ENCODE measurements at regions not wholly inside any gene's neighbourhood (a gene's known extent, or its start where the extent isn't known, plus 50 kb on each side); places are given as distances from the start of the nearest gene placed in this dataset.

- peak; percentile 75 for DNase-seq (ENCODE audit: low spot score)
- peaks cover 22% of the 10 kb centered on the region for H3K27me3 ChIP-seq (ENCODE audit: insufficient read depth)
- H3K4me1 Mint-ChIP-seq: peaks cover 48% of the 10 kb centered on the region
Measured at GRCh38 chr13:112204346-112205327, 137.7 kb downstream of the SOX1 start.

More at GRCh38 chr13:112204346-112205327, 137.7 kb downstream of the SOX1 start:
- 0 out of 2 replicates have a peak, but pooled peaks cover 5% of the 10 kb centered on the region for H3F3A ChIP-seq (replicated peaks; ENCODE audit: low read depth)
- H3K4me3 ChIP-seq: peak overlapping the region; percentile 41
- peaks cover 16% of the 10 kb centered on the region for H3K4me1 ChIP-seq (ENCODE audit: insufficient read depth)
- H4K20me1 ChIP-seq (replicated peaks; ENCODE audit: insufficient read depth): no peaks in the 10 kb centered on the region
- no peaks in the 10 kb centered on the region for H3K79me2 ChIP-seq (replicated peaks; ENCODE audit: insufficient read depth)
- Mint-ChIP-seq H3K9me3 (no peaks in the 10 kb centered on the region), H3K4me3 (peak overlapping the region; percentile 67), H3K27ac (no peak overlapping the region), H3K27me3 (ENCODE audit: insufficient read depth, low read depth, poor library complexity) (peaks cover 51% of the 10 kb centered on the region), H3K36me3 (ENCODE audit: low read depth) (no peaks in the 10 kb centered on the region)
- H3K36me3 ChIP-seq (ENCODE audit: insufficient read depth): no peaks in the 10 kb centered on the region
- H2AFZ ChIP-seq: peak overlapping the region; percentile 52; the same call in 1 of the 2 replicates
- peak; percentile 83 for ATAC-seq
- H3K27ac ChIP-seq (ENCODE audit: low read depth): no peak overlapping the region
- H3K4me2 ChIP-seq: peak overlapping the region; percentile 73
- no peaks in the 10 kb centered on the region for H3K9me2 ChIP-seq (ENCODE audit: insufficient read depth)
- TF ChIP-seq CREB1 (CRISPR knock-in tag; IDR thresholded peaks at IDR 0.05; ENCODE audit: low read depth) (no peak), CTCF (conservative IDR thresholded peaks at IDR 0.05; ENCODE audit: low read depth in 2 of 2) (no peak), ETS1 (IDR thresholded peaks at IDR 0.05) (no peak), POLR2AphosphoS5 (IDR thresholded peaks at IDR 0.05; ENCODE audit: low read depth) (no peak), JUNB (IDR thresholded peaks at IDR 0.05; ENCODE audit: unreplicated experiment) (no peak), EZH2phosphoT487 (IDR thresholded peaks at IDR 0.05; ENCODE audit: unreplicated experiment) (no peak), ZNF114 (CRISPR knock-in tag; IDR thresholded peaks at IDR 0.05) (no peak), NANOG (IDR thresholded peaks at IDR 0.05; ENCODE audit: borderline replicate concordance) (no peak), EZH2 (IDR thresholded peaks at IDR 0.05; ENCODE audit: low read depth, unreplicated experiment) (no peak), STAT1 (IDR thresholded peaks at IDR 0.05; ENCODE audit: unreplicated experiment) (no peak), ZNF331 (CRISPR knock-in tag; IDR thresholded peaks at IDR 0.05; ENCODE audit: low read depth) (no peak)
- TF ChIP-seq, protein P1, sequence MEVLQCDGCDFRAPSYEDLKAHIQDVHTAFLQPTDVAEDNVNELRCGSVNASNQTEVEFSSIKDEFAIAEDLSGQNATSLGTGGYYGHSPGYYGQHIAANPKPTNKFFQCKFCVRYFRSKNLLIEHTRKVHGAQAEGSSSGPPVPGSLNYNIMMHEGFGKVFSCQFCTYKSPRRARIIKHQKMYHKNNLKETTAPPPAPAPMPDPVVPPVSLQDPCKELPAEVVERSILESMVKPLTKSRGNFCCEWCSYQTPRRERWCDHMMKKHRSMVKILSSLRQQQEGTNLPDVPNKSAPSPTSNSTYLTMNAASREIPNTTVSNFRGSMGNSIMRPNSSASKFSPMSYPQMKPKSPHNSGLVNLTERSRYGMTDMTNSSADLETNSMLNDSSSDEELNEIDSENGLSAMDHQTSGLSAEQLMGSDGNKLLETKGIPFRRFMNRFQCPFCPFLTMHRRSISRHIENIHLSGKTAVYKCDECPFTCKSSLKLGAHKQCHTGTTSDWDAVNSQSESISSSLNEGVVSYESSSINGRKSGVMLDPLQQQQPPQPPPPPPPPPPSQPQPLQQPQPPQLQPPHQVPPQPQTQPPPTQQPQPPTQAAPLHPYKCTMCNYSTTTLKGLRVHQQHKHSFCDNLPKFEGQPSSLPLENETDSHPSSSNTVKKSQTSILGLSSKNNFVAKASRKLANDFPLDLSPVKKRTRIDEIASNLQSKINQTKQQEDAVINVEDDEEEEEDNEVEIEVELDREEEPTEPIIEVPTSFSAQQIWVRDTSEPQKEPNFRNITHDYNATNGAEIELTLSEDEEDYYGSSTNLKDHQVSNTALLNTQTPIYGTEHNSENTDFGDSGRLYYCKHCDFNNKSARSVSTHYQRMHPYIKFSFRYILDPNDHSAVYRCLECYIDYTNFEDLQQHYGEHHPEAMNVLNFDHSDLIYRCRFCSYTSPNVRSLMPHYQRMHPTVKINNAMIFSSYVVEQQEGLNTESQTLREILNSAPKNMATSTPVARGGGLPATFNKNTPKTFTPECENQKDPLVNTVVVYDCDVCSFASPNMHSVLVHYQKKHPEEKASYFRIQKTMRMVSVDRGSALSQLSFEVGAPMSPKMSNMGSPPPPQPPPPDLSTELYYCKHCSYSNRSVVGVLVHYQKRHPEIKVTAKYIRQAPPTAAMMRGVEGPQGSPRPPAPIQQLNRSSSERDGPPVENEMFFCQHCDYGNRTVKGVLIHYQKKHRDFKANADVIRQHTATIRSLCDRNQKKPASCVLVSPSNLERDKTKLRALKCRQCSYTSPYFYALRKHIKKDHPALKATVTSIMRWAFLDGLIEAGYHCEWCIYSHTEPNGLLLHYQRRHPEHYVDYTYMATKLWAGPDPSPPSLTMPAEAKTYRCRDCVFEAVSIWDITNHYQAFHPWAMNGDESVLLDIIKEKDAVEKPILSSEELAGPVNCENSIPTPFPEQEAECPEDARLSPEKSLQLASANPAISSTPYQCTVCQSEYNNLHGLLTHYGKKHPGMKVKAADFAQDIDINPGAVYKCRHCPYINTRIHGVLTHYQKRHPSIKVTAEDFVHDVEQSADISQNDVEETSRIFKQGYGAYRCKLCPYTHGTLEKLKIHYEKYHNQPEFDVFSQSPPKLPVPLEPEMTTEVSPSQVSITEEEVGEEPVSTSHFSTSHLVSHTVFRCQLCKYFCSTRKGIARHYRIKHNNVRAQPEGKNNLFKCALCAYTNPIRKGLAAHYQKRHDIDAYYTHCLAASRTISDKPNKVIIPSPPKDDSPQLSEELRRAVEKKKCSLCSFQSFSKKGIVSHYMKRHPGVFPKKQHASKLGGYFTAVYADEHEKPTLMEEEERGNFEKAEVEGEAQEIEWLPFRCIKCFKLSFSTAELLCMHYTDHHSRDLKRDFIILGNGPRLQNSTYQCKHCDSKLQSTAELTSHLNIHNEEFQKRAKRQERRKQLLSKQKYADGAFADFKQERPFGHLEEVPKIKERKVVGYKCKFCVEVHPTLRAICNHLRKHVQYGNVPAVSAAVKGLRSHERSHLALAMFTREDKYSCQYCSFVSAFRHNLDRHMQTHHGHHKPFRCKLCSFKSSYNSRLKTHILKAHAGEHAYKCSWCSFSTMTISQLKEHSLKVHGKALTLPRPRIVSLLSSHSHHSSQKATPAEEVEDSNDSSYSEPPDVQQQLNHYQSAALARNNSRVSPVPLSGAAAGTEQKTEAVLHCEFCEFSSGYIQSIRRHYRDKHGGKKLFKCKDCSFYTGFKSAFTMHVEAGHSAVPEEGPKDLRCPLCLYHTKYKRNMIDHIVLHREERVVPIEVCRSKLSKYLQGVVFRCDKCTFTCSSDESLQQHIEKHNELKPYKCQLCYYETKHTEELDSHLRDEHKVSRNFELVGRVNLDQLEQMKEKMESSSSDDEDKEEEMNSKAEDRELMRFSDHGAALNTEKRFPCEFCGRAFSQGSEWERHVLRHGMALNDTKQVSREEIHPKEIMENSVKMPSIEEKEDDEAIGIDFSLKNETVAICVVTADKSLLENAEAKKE (CRISPR knock-in tag; IDR thresholded peaks at IDR 0.05): no peak
- TF ChIP-seq, protein P2, sequence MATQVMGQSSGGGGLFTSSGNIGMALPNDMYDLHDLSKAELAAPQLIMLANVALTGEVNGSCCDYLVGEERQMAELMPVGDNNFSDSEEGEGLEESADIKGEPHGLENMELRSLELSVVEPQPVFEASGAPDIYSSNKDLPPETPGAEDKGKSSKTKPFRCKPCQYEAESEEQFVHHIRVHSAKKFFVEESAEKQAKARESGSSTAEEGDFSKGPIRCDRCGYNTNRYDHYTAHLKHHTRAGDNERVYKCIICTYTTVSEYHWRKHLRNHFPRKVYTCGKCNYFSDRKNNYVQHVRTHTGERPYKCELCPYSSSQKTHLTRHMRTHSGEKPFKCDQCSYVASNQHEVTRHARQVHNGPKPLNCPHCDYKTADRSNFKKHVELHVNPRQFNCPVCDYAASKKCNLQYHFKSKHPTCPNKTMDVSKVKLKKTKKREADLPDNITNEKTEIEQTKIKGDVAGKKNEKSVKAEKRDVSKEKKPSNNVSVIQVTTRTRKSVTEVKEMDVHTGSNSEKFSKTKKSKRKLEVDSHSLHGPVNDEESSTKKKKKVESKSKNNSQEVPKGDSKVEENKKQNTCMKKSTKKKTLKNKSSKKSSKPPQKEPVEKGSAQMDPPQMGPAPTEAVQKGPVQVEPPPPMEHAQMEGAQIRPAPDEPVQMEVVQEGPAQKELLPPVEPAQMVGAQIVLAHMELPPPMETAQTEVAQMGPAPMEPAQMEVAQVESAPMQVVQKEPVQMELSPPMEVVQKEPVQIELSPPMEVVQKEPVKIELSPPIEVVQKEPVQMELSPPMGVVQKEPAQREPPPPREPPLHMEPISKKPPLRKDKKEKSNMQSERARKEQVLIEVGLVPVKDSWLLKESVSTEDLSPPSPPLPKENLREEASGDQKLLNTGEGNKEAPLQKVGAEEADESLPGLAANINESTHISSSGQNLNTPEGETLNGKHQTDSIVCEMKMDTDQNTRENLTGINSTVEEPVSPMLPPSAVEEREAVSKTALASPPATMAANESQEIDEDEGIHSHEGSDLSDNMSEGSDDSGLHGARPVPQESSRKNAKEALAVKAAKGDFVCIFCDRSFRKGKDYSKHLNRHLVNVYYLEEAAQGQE (IDR thresholded peaks at IDR 0.05; ENCODE audit: unreplicated experiment): no peak

All from GM23338 (cell line).